ENCODE measurements at regions not wholly inside any gene's neighbourhood (a gene's known extent, or its start where the extent isn't known, plus 50 kb on each side); places are given as distances from the start of the nearest gene placed in this dataset.

GRCh38 chr19:28420811-28421550 lies 792.0 kb downstream of the UQCRFS1 start:
- DNase-seq (ENCODE audit: low read depth in 2 of 2): no peak

GRCh38 chr19:28419312-28419711 lies 793.6 kb downstream of the UQCRFS1 start:
- DNase-seq (ENCODE audit: low read depth in 2 of 2): no peak

GRCh38 chr19:28417361-28417760 lies 795.6 kb downstream of the UQCRFS1 start:
- no peak for DNase-seq (ENCODE audit: low read depth in 2 of 2)

- no peak for DNase-seq (ENCODE audit: low read depth in 2 of 2)
Observed at GRCh38 chr19:28416245-28416644, 796.7 kb downstream of the UQCRFS1 start.

GRCh38 chr19:28414748-28415147 lies 798.2 kb downstream of the UQCRFS1 start:
- no peak for DNase-seq (ENCODE audit: low read depth in 2 of 2)

GRCh38 chr19:28409859-28410258 lies 803.1 kb downstream of the UQCRFS1 start:
- DNase-seq (ENCODE audit: low read depth in 2 of 2): no peak

GRCh38 chr19:28406966-28407365 lies 806.0 kb downstream of the UQCRFS1 start:
- no peak for DNase-seq (ENCODE audit: low read depth in 2 of 2)

- no peak for DNase-seq (ENCODE audit: low read depth in 2 of 2)
Observed at GRCh38 chr19:28405346-28405742, 807.6 kb downstream of the UQCRFS1 start.

- DNase-seq (ENCODE audit: low read depth in 2 of 2): no peak
Observed at GRCh38 chr19:28404472-28404871, 808.5 kb downstream of the UQCRFS1 start.

- DNase-seq (ENCODE audit: low read depth in 2 of 2): no peak
Observed at GRCh38 chr19:28403690-28404089, 809.3 kb downstream of the UQCRFS1 start.

- DNase-seq (ENCODE audit: low read depth in 2 of 2): no peak
Observed at GRCh38 chr19:28402701-28403290, 810.2 kb downstream of the UQCRFS1 start.

- DNase-seq (ENCODE audit: low read depth in 2 of 2): no peak
Observed at GRCh38 chr19:28401739-28402424, 811.1 kb downstream of the UQCRFS1 start.

- DNase-seq (ENCODE audit: low read depth in 2 of 2): no peak
Observed at GRCh38 chr19:28400953-28401671, 811.8 kb downstream of the UQCRFS1 start.

GRCh38 chr19:28399187-28399586 lies 813.8 kb downstream of the UQCRFS1 start:
- no peak for DNase-seq (ENCODE audit: low read depth in 2 of 2)

- DNase-seq (ENCODE audit: low read depth in 2 of 2): no peak
Observed at GRCh38 chr19:28397800-28398199, 815.2 kb downstream of the UQCRFS1 start.

- DNase-seq (ENCODE audit: low read depth in 2 of 2): no peak
Observed at GRCh38 chr19:28397306-28397705, 815.6 kb downstream of the UQCRFS1 start.

- no peak for DNase-seq (ENCODE audit: low read depth in 2 of 2)
Observed at GRCh38 chr19:28396287-28396831, 816.6 kb downstream of the UQCRFS1 start.

- DNase-seq (ENCODE audit: low read depth in 2 of 2): no peak
Observed at GRCh38 chr19:28394725-28395124, 818.2 kb downstream of the UQCRFS1 start.

GRCh38 chr19:28393574-28394336 lies 819.2 kb downstream of the UQCRFS1 start:
- DNase-seq (ENCODE audit: low read depth in 2 of 2): no peak

GRCh38 chr19:28388988-28389387 lies 824.0 kb downstream of the UQCRFS1 start:
- no peak for DNase-seq (ENCODE audit: low read depth in 2 of 2)

GRCh38 chr19:28387507-28387906 lies 825.4 kb downstream of the UQCRFS1 start:
- no peak for DNase-seq (ENCODE audit: low read depth in 2 of 2)

Data from stimulated activated CD8-positive, alpha-beta memory T cell treated with anti-CD3 and anti-CD28 coated beads, Interleukin-7, amount 100 ng/mL, for 4 hours (primary cell).